ENCODE measurements at regions not wholly inside any gene's neighbourhood (a gene's known extent, or its start where the extent isn't known, plus 50 kb on each side); places are given as distances from the start of the nearest gene placed in this dataset.

DNA sequence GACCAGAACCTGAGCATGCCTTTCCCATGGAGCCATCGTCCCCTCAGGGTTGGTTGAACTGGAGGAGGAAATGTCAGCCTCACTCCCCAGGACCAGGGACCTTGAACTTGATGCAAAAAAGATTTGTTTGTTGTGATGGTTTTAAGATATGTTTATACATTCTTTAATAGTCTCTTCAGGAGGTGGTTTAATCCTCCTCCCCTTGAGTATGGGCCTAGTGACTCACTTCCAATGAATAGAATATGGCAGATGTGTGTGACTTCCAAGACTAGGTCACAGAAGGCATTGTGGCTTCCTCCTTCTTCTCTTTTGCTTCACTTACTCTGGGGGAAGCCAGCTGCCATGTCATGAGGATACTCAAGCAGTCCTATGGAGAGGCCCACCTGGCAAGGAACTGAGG, 81.7 kb upstream of the WNT4 start:
- no peak overlapping the region for H3K27ac ChIP-seq (ENCODE audit: low read depth, low read length)
- no peak overlapping the region for H3K4me3 ChIP-seq (ENCODE audit: insufficient read depth, low read length)
- no peaks in the 10 kb centered on the region for H3K9me3 ChIP-seq (ENCODE audit: low read depth, low read length)
- H4K20me1 ChIP-seq (ENCODE audit: insufficient read depth, low read length), result no peaks in the 10 kb centered on the region
- peaks cover 19% of the 10 kb centered on the region for H3K27me3 ChIP-seq (ENCODE audit: insufficient read depth, low read length)
- TF ChIP-seq, protein P1, sequence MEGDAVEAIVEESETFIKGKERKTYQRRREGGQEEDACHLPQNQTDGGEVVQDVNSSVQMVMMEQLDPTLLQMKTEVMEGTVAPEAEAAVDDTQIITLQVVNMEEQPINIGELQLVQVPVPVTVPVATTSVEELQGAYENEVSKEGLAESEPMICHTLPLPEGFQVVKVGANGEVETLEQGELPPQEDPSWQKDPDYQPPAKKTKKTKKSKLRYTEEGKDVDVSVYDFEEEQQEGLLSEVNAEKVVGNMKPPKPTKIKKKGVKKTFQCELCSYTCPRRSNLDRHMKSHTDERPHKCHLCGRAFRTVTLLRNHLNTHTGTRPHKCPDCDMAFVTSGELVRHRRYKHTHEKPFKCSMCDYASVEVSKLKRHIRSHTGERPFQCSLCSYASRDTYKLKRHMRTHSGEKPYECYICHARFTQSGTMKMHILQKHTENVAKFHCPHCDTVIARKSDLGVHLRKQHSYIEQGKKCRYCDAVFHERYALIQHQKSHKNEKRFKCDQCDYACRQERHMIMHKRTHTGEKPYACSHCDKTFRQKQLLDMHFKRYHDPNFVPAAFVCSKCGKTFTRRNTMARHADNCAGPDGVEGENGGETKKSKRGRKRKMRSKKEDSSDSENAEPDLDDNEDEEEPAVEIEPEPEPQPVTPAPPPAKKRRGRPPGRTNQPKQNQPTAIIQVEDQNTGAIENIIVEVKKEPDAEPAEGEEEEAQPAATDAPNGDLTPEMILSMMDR (IDR thresholded peaks at IDR 0.05; ENCODE audit: extremely low read depth, low read depth, low read length), result no peak
- no peaks in the 10 kb centered on the region for H3K36me3 ChIP-seq (ENCODE audit: insufficient read depth, low read length)
- no peak overlapping the region for H3K4me2 ChIP-seq (ENCODE audit: insufficient read depth, low read length)
- no peaks in the 10 kb centered on the region for H3K4me1 ChIP-seq (ENCODE audit: insufficient read depth, low read length)
- DNase-seq (ENCODE audit: insufficient read length, low spot score, missing footprints), result peak; percentile 44
- no peaks in the 10 kb centered on the region for H3K79me2 ChIP-seq (ENCODE audit: insufficient read depth, low read length)
- no peak overlapping the region for H2AFZ ChIP-seq (ENCODE audit: low read length)

DNA sequence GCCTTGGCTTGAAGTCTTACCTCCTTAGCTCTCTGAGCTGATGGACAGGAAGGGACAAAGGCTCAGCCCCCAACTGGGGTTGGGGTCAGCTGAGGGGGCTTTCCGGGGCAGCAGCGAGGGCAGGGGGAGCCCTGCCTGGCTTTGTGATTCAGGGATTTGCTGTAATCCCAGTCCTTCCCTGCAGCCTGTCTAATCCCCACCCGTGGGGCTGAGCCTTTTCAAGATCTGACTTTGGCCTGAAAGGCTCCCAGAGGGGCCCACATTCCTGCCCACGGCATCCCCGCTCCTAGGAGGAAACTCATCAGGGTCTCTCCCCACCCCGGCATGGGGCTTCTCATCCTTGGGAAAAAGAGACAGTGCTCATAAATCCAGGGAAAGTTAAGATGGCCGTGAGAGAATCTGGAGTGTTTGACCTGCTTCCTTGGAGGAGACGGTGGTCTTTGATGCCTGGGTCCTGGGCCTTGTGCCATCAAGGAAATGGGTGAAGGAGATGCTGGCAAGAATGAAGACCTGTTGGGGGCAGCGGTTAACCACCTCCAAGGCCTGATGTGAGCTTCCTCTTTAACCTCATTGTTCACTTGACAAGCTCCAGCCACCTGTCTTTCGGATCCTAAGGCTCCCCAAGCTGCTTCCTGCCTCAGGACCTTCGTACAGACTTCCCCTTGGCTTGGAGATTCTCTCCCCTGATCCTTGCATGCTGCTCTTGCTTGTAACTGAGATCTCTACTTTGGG, 83.1 kb upstream of the WNT4 start:
- Histone ChIP-seq H3K9me3 (ENCODE audit: low read depth, low read length) (no peaks in the 10 kb centered on the region), H3K4me2 (ENCODE audit: insufficient read depth, low read length) (no peak overlapping the region), H3K36me3 (ENCODE audit: insufficient read depth, low read length) (no peaks in the 10 kb centered on the region), H4K20me1 (ENCODE audit: insufficient read depth, low read length) (no peaks in the 10 kb centered on the region), H3K4me3 (ENCODE audit: insufficient read depth, low read length) (no peak overlapping the region), H2AFZ (ENCODE audit: low read length) (no peak overlapping the region), H3K4me1 (ENCODE audit: insufficient read depth, low read length) (no peaks in the 10 kb centered on the region), H3K27me3 (ENCODE audit: insufficient read depth, low read length) (peaks cover 19% of the 10 kb centered on the region), H3K27ac (ENCODE audit: low read depth, low read length) (no peak overlapping the region), H3K79me2 (ENCODE audit: insufficient read depth, low read length) (no peaks in the 10 kb centered on the region)
- peak; percentile 62 for DNase-seq (ENCODE audit: insufficient read length, low spot score, missing footprints)
- TF ChIP-seq, protein P1 (IDR thresholded peaks at IDR 0.05; ENCODE audit: extremely low read depth, low read depth, low read length), result no peak

GRCh38 chr1:22228074-22228473, 85.2 kb upstream of the WNT4 start:
- H3K4me3 ChIP-seq (ENCODE audit: insufficient read depth, low read length), result no peak overlapping the region
- TF ChIP-seq, protein P1 (IDR thresholded peaks at IDR 0.05; ENCODE audit: extremely low read depth, low read depth, low read length), result no peak
- H3K9me3 ChIP-seq (ENCODE audit: low read depth, low read length), result no peaks in the 10 kb centered on the region
- DNase-seq (ENCODE audit: insufficient read length, low spot score, missing footprints), result peak; percentile 22
- no peak overlapping the region for H3K27ac ChIP-seq (ENCODE audit: low read depth, low read length)
- no peak overlapping the region for H2AFZ ChIP-seq (ENCODE audit: low read length)
- H3K4me1 ChIP-seq (ENCODE audit: insufficient read depth, low read length), result no peaks in the 10 kb centered on the region
- H3K27me3 ChIP-seq (ENCODE audit: insufficient read depth, low read length), result peaks cover 18% of the 10 kb centered on the region
- no peaks in the 10 kb centered on the region for H4K20me1 ChIP-seq (ENCODE audit: insufficient read depth, low read length)
- H3K4me2 ChIP-seq (ENCODE audit: insufficient read depth, low read length), result no peak overlapping the region
- H3K79me2 ChIP-seq (ENCODE audit: insufficient read depth, low read length), result no peaks in the 10 kb centered on the region
- H3K36me3 ChIP-seq (ENCODE audit: insufficient read depth, low read length), result no peaks in the 10 kb centered on the region

DNA sequence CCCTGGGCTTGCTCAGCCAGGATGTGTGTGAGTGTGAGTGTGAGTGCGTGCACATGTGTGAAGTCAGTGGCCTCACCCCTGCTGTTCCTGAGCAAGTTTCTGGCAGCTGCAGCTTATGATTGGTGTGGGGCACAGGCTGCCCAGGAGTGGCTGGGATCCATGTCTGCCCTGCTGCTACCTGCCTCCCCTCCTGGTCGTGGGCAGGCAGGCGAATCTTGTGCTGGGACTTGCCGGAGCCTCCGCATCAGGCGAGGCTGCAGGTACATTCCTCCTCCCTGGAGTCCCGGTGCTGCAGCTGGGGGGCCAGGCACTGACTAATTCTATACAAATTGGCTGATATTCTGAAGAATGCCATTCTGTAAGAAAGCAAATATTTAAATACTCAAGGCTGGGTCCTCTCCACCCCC, 85.6 kb upstream of the WNT4 start:
- Histone ChIP-seq H3K4me1 (ENCODE audit: insufficient read depth, low read length) (no peaks in the 10 kb centered on the region), H2AFZ (ENCODE audit: low read length) (no peak overlapping the region), H3K79me2 (ENCODE audit: insufficient read depth, low read length) (no peaks in the 10 kb centered on the region), H3K27me3 (ENCODE audit: insufficient read depth, low read length) (peaks cover 15% of the 10 kb centered on the region), H3K4me2 (ENCODE audit: insufficient read depth, low read length) (no peak overlapping the region), H3K9me3 (ENCODE audit: low read depth, low read length) (no peaks in the 10 kb centered on the region), H3K27ac (ENCODE audit: low read depth, low read length) (no peak overlapping the region), H3K4me3 (ENCODE audit: insufficient read depth, low read length) (no peak overlapping the region), H3K36me3 (ENCODE audit: insufficient read depth, low read length) (no peaks in the 10 kb centered on the region), H4K20me1 (ENCODE audit: insufficient read depth, low read length) (no peaks in the 10 kb centered on the region)
- TF ChIP-seq, protein P1 (IDR thresholded peaks at IDR 0.05; ENCODE audit: extremely low read depth, low read depth, low read length), result no peak
- no peak for DNase-seq (ENCODE audit: insufficient read length, low spot score, missing footprints)

All from osteoblast (primary cell).